GM23248 (cell line): ENCODE measurements at regions not wholly inside any gene's neighbourhood (a gene's known extent, or its start where the extent isn't known, plus 50 kb on each side); places are given as distances from the start of the nearest gene placed in this dataset.

Experiments
- EZH2 ChIP-seq: fragments of 200-600 bp; sonication (generic); IDR thresholded peaks from 2 replicates; pipeline ENCODE4 v1.6.1; 2018; ENCODE audit warnings: antibody characterized with exemption, mild to moderate bottlenecking; ENCODE audit not compliant: insufficient read depth, poor library complexity, severe bottlenecking
- EZH2phosphoT487 ChIP-seq: fragments of 200-600 bp; sonication (generic); IDR thresholded peaks from 2 replicates; pipeline ENCODE4 v1.6.1; 2018; ENCODE audit warnings: antibody characterized with exemption, moderate library complexity, mild to moderate bottlenecking, low read depth; ENCODE audit not compliant: insufficient read depth

DNA sequence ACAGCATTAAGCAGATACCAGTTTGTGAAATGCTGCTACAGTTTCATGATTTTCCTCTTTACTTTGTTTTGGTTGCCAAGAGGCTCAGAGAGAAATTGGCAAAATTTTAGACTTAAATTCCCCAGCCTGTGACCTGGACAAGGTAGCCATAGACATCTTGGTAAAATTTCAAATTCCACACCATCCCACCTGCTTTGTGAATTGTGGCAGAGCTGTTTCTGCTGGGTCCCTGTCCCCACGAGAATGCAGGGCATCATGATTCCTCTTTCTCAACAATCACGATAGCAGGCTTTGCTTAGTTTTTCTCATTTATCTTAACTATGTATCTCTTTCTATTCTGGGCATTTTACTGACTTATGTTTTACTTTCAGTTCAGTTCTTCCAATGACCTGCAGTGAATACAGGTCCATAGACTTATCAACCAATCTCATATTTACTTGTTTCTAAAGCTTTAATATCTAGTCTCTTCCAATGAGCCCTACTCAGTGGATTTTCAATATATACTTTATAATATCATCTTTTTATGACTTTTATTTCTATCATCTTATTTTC lies 351.6 kb downstream of the SOCS6 start:
- TF ChIP-seq EZH2: no peak
- TF ChIP-seq EZH2phosphoT487: no peak
